NCI-H2029 treated with DMSO at 0.1 percent for 48 hours (cell line): ENCODE measurements at regions not wholly inside any gene's neighbourhood (a gene's known extent, or its start where the extent isn't known, plus 50 kb on each side); places are given as distances from the start of the nearest gene placed in this dataset.

ENCODE experiments used
- DNase-seq: peaks from one replicate; lab custom pipeline; 2025; lab: John Stamatoyannopoulos, UW

- DNase-seq = no peak
Observed at GRCh38 chr15:35596285-35596684, 50.3 kb upstream of the DPH6 start.

GRCh38 chr15:35602836-35603235 is 56.9 kb upstream of the DPH6 start:
- no peak for DNase-seq

DNA sequence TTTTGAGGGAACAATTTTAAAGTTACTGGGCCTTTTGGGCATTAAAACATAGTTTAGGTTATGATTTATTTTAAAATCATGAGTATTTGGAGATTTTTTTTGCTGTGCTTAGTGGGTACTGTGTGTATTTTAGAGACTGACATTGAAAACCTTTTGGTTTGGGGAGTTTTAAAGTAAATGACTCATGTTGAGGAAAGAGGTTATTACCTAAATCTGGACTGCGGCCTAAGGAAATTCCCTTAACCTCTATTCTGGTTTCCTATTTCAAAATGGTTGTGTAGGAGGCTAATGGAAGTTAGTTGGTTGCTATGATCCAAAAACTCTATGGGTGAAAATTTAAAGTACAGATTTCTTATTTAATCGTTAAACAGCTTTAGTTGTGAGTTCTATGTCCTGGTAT is 57.3 kb upstream of the DPH6 start:
- DNase-seq = no peak

- DNase-seq = no peak
Observed at GRCh38 chr15:35603856-35604255, 57.9 kb upstream of the DPH6 start.

- DNase-seq = no peak
Observed at GRCh38 chr15:35605764-35606449, 59.9 kb upstream of the DPH6 start.

GRCh38 chr15:35606450-35606779 is 60.5 kb upstream of the DPH6 start:
- DNase-seq = no peak

DNA sequence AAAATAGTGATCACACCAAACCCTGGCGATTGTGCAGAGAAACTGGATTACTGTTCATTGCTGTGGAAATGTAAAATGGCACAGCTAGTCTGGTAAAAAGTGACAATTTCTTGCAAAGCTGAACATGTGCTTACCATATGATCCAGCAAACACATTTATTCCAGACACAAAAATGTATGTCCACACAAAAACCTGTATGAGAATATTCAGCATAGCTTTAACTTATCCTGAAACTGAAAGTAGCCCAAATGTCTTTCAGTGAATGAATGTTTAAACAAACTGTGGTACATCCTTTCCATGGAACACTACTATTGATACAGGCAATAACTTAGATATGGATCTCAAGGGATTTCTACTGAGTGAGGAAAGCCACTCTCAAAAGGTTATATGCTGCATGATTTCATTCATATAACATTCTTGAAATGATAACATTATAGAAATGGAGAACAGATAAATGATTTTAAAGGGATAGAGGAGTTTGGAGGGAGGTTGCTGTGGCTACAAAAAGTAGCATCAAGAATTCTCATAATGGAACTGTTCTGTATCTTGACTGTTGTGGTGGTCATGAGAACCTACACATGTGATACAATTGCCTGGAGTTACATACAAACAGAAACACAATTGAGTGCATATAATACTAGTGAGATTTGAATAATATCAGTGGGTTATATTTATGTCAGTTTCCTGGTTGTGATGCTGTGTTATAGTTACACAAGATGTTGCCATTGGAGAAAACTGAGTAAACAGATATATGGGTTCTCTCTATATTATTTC is 70.7 kb upstream of the DPH6 start:
- no peak for DNase-seq

GRCh38 chr15:35618260-35619188 is 72.6 kb upstream of the DPH6 start:
- no peak for DNase-seq

GRCh38 chr15:35622641-35623340 is 76.8 kb upstream of the DPH6 start:
- DNase-seq = no peak

GRCh38 chr15:35624881-35625280 is 78.9 kb upstream of the DPH6 start:
- DNase-seq = no peak

DNA sequence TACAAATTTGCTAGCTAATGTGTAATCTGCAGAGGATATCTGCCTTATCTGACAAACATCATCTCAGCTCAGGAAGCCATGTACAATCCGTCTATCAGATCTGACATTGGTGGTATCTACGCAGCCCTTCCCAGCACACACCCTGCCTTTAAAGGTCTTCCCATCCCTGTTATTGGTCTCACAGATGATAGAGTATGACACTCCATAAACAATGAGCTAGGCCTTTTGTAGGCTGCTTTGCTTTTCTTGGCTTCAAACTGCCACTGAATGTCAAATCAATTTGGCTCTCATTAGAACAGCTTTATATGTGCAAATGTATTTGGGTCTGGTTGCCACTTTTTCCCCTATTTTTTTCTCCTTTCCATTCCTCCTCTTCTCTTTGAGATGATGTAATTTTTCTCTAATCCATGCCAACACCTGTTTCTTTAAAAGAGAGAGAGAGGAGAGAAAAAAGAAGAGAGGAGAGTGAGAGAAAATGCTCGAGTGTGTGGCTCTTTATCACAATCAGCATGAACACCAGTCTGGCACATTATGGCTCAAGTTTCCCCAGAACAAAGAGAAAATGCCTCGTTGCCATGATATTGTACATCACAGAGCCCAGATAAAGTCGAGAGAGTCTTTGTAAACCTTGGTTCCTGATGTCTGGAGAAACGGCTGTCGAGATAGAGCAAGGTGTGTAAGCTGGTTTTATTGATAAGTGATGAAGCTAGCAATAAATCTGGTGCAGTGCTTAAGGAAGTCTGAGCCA is 80.8 kb upstream of the DPH6 start:
- no peak for DNase-seq

DNA sequence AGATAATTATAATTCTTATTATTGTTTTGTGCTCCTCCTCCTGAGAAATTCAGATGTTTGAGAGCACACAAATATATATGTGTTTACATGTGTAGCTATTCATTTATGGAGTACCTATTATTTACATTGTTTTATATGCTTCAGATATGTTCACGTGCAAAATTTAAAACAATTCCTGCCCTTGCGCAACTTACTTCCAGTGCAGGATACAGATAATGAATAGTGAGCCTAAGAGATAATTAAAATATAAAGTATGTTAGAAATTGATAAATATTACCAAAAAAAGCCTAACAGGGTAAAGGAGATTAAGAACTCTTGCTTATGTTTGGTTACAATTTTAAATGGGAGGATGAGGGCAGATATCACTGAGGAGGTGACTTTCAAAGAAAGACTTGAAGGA is 81.7 kb upstream of the DPH6 start:
- no peak for DNase-seq

DNA sequence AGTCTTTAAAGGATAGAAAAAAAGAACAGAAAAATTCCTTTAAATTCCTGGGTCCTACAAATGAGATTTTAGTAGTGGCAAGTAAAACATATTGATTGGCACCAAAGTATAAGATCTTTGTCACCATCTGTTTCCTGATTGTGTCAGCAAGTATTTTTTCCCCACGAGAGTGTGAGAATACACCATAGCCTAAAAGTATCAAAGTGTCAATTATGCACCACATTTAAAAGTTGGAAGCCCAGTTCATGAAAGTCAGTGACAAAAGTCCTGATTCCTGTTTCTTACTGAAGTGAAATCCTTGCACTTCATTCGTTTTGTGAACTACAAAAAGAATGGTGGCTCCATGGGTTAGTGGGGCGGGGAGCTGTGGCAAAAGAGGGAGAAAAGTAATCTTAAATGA is 83.8 kb upstream of the DPH6 start:
- DNase-seq = no peak

DNA sequence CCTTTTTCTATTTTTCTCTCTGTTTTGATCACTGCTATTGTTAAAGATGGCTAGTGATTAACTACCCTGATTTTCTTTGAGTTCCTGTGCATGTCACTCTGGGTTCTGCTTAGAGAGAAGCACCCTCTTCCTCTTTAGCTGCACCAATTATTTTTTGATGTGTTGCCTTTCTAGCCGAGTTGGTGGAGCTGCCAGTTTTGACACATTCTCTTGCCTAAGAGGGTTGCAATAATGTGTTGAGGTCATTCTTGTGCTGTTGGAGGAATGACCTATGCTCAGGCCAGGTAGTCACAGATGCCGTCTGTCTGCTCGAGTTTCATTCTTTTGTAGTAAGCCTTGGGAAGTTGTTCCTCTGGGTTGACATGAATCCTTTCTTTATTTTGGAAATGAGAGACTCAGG is 84.6 kb upstream of the DPH6 start:
- DNase-seq = no peak

- DNase-seq = peak; percentile 1
Observed at GRCh38 chr15:35630985-35631384, 85.0 kb upstream of the DPH6 start.

DNA sequence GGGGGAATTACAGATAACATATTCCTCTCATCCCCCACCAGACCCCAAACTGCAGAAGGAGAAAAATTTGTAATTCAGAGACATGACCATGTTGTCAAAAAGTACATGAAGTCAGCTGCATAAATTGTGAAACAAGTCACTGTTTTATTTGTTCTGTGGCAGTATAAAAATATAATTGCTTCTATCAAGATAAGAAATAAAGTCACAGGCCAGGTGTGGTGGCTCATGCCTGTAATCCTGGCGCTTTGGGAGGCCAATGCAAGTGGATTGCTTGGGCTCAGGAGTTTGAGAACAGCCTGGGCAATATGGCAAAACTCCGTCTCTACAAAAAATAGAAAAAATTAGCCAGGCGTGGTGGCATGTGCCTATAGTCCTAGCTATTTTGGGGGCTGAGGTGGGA is 87.7 kb upstream of the DPH6 start:
- no peak for DNase-seq

GRCh38 chr15:35646790-35647189 is 100.8 kb upstream of the DPH6 start:
- no peak for DNase-seq

DNA sequence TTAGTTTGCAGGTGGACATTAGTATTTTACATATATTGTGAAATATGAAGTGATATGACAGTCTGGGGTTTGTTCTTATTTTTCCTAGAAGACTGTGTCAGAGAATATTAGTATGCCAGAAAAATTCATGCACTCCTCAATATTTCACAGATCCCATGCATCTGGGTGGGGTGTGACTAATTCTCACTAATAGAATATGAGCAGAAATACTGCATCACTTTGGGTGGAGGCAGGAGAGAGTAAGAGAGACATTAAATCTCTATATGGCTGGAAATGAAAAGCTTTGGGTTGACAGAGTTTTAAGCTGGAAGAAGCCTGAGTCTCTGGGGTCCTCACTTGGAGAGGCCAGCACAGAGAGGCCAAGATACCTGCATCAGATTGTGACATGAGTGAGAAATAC is 101.3 kb upstream of the DPH6 start:
- no peak for DNase-seq

GRCh38 chr15:35648941-35649340 is 103.0 kb upstream of the DPH6 start:
- no peak for DNase-seq

DNA sequence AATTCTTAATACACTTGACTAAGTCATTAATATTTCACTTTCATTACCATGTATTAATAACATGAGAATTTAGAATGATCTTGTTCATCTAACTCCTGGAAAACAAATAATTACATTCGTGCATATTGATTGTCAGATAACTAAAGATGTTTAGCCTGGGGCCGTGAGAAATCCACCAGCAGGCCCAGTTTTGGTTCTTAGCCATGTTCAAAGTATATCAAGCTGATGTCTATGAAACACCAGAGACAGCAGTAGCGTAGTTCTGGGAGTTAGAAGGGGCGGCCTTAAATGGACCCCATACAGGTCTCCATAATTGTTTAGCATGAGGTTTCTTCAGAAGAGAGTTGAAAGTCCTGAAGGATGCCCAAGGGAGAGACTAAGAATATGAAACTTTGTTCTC is 103.6 kb upstream of the DPH6 start:
- no peak for DNase-seq

DNA sequence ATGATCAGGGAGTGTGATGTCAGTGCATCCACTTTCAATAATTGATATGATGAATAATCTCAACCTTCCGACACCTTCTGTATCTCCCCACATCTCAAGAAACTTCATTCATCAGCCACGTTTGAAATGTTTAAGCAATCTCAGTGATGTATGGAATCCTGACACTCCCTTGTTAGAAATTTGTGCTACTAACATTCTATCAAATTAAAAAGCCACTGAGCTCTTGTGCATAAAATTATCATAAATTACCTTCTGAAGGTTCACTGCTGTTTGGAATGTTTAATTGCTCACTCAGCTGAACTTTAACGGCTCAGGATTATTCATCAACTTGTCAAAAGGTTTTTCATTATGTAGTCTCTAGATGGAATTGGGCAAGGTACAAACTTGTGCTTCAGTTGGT is 108.4 kb upstream of the DPH6 start:
- no peak for DNase-seq
